HG02970 (cell line): ENCODE measurements at regions not wholly inside any gene's neighbourhood (a gene's known extent, or its start where the extent isn't known, plus 50 kb on each side); places are given as distances from the start of the nearest gene placed in this dataset.
"Not testable (repeated sequence)": the region's sequence is repeated elsewhere in the genome, so short reads cannot be mapped to it uniquely, and the experiment has no call there.

Experiments used
- ATAC-seq: cut with Tn5 transposase; IDR thresholded peaks from one replicate; pipeline ENCODE4 v1.9.1; 2021; ENCODE audit warnings: mild to moderate bottlenecking, moderate library complexity, moderate number of reproducible peaks; ENCODE audit not compliant: unreplicated experiment, low FRiP score

DNA sequence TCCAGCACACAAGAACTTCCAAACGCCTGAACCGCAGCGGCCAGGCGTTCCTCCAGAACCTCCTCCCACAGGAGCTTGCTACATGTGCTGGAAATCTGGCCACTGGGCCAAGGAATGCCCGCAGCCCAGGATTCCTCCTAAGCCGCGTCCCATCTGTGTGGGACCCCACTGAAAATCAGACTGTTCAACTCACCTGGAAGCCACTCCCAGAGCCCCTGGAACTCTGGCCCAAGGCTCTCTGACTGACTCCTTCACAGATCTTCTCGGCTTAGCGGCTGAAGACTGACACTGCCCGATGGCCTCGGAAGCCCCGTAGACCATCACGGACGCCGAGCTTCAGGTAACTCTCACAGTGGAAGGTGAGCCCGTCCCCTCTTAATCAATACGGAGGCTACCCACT lies 130.2 kb upstream of the ADCY2 start:
- ATAC-seq: not testable (repeated sequence)

DNA sequence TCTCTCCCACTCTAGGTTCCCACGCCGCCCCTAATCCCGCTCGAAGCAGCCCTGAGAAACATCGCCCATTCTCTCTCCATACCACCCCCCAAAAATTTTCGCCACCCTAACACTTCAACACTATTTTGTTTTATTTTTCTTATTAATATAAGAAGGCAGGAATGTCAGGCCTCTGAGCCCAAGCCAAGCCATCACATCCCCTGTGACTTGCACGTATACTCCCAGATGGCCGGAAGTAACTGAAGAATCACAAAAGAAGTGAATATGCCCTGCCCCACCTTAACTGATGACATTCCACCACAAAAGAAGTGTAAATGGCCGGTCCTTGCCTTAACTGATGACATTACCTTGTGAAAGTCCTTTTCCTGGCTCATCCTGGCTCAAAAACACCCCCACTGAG lies 127.2 kb upstream of the ADCY2 start:
- not testable (repeated sequence) for ATAC-seq

DNA sequence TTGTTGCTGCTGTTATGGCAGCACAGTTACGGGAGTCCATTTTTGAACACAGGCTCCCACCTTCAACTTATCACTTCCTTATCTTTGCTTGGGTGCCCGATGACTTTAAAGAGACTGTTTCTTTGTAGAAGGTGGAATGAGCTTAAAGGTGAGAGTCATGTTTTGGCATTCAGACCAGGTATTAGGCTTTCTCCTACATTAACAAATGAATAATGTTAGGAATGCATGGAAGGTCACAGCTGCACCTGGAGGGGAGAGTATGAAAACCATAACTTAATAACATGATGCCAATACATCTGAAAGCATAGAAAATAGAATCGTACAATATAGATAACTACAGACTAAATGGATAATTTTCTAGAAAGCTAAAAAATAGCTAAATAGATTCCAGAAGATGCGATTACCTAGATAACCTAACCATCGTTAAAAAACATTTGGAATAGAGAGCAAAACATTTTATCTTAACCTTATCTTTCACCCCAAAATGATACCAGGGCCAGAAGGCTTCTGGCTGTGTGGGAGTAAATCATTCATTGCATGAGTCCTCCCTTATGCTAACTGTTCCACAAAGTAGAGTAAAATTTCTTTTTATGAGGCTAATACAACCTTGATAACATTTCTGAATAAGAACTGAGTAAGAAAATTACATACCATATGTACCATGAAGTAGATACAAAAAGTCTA lies 126.2 kb upstream of the ADCY2 start:
- no peak for ATAC-seq

DNA sequence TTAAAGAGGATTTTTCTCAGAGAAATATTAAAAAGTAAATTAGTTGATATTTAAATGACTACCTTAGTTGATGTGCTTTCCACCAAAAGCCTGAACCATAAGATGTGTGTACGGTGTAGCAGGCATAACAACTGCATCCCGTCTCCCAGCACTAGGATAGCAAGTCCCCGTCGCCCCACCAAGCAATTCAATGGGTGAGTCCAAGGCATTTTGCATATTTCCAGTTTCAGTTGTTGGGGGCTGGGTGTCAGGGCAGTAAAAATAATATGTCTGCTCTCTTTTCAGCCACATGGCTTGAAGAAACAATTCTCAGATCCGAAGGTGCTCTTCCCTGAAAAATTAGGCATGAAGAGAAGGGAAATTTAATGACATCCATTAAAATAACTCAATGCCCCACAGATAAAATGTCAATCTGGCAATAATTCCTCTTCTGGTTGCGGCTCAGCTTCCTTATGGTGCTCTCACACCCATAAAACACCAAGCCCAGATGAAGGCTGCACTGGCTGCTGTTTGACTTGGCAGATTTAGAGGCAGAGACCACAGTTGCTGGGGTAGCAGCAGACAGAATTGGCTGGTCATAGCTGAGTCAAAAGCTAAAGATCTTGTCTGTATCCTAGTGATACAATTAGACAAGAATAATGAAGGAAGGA lies 124.4 kb upstream of the ADCY2 start:
- ATAC-seq: no peak

DNA sequence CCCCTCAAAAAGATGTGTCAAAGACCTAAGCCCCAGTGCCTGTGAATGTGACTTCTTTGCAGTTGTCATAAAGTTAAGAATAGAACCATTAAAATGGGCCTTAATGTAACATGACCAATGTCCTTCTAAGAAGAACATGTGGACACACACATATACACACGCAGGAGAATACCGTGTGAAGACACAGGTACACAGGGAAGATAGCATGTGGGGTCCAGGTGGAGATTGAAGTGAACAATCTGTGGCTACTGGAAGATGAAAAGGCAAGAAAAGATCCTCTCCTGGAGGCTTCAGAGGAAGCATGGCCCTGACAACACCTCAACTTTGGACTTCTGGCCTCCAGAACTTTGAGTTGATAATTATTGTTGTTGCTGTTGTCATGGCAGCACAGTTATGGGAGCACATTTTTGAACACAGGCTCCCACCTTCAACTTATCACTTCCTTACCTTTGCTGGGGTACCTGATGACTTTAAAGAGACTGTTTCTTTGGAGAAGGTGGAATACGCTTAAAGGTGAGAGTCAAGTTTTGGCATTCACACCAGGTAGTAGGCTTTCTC lies 123.5 kb upstream of the ADCY2 start:
- no peak for ATAC-seq

DNA sequence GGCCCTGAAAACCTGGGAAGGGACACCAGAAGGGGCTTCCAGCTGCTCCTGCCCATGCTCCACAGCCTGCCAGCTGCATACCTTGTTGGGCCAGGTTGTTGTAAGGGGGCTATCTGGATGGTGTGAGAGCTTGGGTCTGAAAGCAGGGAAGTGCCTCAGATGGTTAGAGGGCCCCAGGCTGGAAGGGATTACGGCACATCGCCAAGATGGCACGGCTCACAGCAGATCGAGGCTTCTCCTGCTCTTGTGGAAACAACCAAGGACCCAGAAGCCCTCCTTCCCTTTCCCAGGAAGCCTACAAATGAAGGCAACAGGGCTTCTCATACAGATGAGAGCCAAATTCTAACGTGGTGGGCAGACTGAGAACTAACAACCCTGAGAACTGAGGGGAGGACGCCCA lies 121.7 kb upstream of the ADCY2 start:
- no peak for ATAC-seq

DNA sequence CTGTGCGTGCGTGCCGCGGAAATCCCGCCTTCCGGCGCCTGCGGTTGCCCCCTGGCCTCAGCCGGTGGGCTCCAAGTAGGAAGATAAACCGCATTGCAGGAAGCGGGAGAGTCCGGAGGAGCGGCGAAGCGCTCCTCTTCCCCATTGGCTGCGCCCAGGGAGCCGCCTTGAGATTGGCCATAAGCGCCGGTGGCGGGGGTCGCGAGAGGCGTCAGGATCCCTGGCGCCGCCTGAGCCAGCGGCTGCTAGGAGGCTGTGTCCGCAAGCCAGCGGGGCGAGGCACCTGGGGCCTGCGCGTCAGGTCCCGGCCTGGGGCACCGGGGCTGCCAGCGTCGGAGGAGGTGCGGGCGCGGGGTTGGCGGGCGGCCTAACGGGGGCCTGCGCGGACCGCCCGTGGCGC lies 106.3 kb upstream of the ADCY2 start:
- ATAC-seq: not testable (repeated sequence)

DNA sequence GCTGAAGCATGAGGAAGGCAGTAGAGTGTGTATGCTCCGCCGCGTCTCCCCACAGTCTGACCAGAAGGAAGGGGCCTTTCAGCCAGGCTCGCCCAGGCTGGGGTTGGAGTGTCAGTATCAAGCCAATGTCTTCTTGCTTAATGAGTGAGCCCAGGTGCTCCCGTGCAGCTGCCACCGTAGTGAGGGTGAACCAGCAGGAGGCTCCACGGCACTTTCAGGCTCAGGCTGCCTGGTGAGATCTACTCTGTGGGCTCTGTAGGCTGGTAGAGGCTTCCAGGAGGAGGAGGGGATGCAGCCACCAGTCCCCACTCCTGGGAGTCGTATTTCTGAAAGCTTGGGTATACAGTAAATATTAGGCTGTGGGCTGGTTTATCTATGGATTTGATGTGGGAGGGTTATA lies 98.1 kb upstream of the ADCY2 start:
- not testable (repeated sequence) for ATAC-seq

DNA sequence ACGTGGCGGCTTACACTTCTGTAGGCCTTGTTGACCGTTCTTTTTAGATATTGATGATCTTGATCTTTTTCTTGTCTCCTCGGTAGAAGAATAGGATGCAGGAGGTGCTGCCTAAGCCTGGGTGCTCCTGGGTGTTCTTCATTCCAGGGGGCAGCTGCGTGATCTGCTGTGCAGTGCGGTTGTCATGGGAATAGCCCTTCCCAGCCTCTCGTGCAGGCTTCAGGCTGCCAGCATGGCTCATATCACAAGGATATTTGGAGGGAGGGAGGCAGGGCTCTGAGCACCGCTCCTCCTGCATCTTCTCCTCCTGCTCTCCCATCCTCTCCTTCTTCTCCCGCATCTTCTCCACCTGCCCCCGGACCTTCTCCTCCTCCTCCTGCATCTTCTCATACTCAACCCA lies 96.2 kb upstream of the ADCY2 start:
- ATAC-seq: not testable (repeated sequence)

DNA sequence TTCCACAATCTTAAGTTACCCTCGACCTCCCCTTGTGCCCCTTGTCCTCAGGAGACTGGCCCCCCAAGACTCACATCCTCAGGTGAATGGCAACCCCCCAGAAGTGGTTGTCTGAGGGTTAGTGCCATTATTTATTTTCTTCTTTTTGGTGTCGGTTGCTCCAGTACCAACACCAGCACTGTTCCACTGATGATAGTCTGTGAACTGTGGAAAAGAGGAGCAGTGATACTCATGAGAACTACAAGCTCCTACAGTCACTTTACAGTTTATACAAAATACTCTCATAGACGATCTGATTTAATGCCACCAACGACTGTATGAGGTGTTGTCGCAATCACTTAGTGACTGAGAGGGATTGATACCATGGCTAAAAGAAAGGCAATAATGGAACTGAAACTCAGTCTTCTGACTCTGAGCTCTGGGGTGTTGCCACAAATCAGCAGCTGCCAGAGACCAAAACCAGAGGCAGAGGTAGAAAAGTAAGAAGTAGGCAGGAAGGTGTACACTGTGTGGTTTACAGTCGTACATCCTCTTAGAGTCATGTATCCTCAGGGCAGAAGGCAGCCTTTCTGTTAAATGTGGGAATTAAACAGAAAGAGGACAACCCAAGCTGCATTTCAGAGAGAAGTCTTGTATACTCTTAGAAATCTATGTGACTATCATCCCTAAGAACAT lies 90.8 kb upstream of the ADCY2 start:
- ATAC-seq: not testable (repeated sequence)

DNA sequence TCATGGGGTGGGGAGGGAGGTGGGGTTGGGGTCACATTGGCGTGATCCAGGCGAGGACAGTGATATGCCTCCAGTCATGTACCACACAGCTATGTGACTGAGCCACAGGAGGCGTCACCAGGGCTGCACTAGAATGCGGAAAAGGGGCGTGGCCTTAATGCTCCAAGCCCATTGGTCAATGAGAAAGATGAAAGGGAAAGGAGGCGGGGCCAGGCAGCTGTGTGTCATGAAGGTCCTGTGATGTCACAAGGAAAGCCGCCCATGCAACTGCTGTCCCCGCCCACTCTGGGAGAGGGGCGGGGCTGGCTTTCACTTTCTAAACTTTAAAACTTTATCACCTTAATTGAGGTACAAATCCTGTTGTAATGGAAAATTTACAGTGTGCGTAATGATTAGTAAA lies 89.4 kb upstream of the ADCY2 start:
- not testable (repeated sequence) for ATAC-seq

DNA sequence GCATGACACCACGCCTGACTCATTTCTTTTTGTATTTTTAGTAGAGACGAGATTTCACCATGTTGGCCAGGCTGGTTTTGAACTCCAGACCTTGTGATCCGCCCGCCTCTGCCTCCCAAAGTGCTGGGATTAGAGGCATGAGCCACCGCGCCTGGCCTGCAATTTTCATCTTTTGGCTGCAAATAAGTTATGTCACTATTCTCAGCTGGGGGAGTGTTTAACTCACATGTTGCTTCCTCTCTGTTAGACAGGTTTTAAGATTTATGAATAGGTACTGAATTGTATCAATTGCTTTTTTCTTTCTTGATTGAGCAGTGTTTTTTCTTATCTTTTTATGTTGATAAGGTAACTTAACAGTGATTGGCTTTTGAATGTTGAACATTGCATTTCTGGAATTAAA lies 88.2 kb upstream of the ADCY2 start:
- ATAC-seq: not testable (repeated sequence)

DNA sequence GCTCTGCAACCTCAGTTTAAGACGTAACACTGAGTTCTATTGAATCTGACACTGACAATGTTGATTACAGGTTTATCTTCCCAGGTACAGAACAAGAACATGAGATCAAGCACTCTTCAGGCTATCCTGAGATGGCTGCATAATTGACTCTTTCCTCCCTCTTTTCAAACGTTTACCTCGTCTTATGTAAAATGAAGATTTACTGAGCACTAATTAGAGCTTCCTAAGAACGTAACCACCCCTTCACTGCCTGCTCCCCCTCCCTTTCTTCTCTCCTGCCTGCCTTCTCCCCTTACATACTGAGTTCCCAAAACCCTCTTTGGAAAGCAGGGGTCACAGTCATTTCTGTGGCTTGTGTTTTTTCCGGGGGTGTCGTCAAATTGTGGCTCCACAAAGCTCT lies 86.2 kb upstream of the ADCY2 start:
- ATAC-seq: not testable (repeated sequence)

DNA sequence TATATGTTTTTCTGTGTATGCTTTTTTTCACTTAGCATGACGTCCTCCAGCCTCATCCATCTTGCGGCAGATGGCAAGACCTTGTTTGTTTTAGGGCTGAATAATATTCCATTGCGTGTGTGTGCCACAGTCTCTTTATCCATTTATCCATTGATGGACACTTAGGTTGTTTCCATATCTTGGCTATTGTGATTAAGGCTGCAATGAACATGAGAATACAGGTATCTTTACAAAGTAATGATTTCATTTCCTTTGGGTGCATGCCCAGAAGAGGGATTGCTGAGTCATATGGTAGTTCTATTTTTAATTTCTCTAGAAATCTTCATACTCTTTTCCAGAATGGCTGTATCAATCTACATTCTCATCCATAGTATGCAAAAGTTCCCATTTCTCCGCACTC lies 85.3 kb upstream of the ADCY2 start:
- not testable (repeated sequence) for ATAC-seq

DNA sequence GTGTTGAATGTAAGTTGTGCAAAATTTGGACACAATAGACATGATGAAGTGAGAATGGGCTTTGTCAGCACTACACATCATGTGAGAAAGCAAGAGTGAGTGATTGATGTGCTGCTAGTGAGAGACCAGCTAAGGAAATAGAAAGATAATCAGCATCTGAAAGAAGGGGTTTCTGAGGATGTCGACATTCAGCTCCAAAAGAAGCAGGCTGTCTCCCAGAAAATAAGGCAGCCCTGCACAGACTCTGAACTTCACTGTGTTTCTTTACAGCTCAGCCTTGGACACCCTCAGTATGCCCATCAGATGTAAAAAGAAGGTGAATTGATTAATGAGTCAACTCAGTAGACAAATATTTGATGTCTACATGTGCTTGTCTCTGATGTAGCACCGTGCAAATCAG lies 80.8 kb upstream of the ADCY2 start:
- ATAC-seq: no peak

DNA sequence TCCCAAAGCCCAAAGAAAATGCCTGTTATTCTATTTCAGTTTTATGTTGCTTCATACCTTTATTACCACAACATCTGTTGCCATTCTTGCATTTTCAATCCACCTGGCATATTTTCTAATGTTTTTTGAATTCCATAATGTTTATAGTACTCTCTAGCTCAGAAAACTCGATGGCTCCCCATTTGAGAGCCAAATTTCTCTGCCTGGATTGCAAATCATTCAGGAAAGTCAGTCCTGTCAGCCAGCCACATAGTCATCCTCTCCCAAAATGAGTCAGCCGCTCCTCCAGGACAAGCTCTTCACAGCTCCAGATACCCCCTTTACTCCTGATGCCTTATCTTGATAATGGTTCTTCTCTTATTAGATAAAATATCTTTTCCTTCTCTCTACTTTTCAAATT lies 78.2 kb upstream of the ADCY2 start:
- no peak for ATAC-seq

DNA sequence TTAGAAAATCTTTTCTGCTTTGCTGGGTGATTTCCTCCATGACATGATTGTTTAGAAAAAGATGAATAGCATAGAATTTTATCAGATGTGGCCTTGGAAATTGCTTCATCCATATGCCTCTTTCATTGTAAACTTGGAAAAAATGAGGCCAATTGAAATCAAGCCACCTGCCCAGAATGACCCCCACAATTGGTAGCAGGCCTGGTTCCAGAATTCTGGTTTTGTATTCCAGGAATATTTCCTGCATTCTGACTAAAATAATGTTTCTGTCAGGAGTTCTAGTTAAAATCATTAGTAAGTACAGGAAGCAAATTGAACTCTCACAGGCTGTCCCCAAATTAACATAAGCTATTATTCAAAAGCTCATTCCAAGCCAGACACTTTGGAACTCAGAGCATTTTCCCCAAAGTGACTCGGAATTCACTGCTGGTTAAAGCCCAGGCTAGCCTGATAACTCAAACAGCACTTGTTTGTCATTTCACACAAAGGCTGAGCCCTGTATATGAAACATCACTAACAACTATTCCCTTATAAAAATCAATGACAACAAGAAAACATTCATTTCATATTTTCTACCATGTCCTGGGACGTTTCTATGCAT lies 75.1 kb upstream of the ADCY2 start:
- ATAC-seq: no peak

DNA sequence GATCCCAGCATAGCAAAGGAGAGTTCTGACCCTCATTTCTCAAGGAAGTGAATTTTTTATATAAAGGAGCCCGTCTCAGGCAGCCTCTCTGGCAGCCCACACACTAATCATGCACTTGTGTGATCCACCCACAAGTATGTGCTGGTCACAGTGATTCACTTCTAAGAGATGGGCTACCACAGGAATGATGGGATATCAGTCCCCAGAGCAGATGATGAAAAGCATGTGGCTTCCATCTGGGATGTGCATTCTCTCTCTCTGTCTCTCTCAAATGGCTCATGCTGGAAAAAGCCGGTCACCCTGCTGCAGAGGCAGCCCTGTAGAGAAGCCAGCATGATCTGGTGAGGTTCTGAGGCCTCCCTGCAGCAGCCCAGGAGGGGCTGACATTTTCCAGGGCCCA lies 74.2 kb upstream of the ADCY2 start:
- no peak for ATAC-seq

DNA sequence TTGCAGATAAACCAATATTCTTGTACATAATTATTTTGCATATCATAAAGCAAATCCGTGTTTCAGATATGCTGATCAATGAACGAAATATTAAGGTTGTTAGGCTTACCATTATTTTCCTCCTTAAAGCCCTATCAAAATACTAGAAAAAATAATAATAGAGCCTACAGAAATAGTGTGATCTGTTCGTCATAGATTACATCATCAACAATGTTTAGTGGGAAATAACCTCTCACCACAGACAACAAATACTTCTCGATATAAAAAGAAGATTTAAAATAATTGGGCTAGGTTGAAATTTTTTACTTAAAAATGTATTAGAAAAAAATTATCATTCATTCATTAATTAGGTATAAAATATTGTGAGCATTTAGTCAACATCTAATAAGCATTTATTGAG lies 71.0 kb upstream of the ADCY2 start:
- no peak for ATAC-seq

DNA sequence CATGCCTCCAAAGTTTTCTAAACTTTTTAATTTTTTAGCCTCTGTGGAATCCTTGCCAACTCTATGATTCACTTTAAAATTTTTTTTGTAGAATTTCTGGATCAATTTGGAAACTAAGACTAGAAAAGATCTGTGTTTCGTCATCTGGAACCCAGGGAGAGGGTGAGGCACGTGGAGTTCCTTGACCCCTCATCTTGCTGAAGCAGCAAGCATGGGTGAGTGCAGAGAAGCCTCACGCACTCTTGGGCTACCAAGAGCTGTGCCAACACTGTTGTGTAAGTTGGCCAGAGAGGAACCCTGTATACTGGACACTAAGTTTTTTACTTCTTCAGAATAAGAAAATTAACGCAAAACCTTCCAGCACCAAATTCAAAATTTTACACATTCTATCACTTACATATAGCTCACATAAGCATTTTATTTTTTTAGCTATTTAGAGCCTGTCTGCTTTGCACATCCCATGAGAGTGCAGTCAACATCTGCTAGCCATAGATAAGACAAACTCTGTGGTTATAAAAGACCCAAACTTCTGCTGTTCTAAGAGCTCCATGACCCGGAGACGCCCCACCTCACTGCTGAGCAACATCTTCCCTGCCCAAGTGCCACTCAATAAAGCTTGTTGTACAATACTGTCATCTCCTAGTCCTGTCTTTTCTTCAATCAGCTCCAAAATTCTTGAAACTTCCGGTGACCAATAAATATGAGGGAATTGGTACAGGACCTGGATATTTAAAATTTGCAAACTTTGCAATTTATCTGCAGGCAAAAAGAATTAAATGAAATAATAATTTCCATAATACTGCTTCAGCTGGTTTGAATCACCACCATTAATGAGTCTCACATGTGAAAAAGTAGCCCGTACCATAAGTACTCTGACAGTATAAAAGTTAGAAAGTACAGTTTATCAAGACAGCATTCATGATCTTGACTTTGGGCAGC lies 69.7 kb upstream of the ADCY2 start:
- ATAC-seq: no peak
